Non-pigmented ciliary epithelial cell (primary cell): ENCODE measurements at regions not wholly inside any gene's neighbourhood (a gene's known extent, or its start where the extent isn't known, plus 50 kb on each side); places are given as distances from the start of the nearest gene placed in this dataset.
"Not testable (repeated sequence)": the region's sequence is repeated elsewhere in the genome, so short reads cannot be mapped to it uniquely, and the experiment has no call there.

Experiments used
- DNase-seq: peaks from one replicate; pipeline ENCODE4 v3.0.0-alpha.2; 2010; ENCODE audit warnings: low read depth

DNA sequence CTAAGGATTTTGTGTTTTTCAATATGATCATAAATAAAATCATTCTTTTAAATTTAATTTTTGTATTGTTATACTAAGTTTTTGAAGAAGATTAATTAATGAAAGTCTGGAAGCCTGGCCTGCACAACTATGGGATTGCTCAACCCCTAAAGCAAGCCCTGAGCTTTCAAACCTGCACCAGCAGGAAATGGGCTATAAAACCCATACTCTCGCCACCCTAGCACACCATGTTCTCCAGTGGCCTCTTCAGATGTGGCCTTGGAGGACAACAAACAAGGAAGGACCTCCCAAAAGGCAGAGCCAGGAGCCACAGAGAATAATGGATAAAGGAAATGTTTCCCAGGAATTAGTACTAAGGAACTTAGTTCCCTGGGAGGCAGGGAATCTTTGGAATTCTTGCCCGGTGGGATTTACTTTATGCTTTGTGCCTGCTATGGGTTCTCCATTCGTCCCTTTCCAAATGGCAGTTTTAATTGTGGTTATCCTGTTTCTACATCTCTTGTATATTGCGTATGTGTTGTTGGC lies 212.5 kb downstream of the ZFP36L2 start:
- no peak for DNase-seq

DNA sequence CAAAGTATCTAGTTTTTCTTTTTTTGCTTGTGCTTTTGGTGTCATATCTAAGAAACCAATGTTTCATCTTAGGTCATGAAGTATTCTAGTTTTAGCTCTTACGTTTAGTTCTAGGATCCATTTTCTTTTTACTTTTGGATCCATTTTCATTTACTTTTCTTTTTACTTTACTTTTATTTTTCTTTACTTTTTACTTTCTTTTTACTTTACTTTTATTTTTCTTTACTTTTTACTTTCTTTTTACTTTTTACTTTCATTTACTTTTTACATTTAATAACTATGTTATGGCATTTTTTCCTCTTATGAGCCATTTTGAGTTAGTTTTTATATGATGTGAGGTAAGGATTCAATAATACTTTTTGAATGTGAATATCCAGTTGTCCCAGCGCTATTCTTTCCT lies 213.4 kb downstream of the ZFP36L2 start:
- no peak for DNase-seq

DNA sequence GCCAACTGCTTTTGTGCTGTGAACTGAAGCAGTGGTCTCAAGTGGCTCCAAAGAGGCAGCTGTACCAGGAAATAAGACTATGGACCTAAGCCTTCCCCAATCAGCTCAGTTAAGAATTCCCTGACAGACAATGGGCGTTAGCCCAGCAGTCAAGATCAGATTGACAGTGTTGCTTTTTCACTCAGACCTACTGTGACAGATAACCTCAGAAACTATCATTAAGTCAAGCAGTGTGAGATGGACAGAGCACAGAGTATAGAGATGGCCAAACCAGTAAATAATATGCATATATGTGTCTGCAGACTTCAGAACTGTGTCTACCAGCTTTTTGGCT lies 215.3 kb downstream of the ZFP36L2 start:
- no peak for DNase-seq

DNA sequence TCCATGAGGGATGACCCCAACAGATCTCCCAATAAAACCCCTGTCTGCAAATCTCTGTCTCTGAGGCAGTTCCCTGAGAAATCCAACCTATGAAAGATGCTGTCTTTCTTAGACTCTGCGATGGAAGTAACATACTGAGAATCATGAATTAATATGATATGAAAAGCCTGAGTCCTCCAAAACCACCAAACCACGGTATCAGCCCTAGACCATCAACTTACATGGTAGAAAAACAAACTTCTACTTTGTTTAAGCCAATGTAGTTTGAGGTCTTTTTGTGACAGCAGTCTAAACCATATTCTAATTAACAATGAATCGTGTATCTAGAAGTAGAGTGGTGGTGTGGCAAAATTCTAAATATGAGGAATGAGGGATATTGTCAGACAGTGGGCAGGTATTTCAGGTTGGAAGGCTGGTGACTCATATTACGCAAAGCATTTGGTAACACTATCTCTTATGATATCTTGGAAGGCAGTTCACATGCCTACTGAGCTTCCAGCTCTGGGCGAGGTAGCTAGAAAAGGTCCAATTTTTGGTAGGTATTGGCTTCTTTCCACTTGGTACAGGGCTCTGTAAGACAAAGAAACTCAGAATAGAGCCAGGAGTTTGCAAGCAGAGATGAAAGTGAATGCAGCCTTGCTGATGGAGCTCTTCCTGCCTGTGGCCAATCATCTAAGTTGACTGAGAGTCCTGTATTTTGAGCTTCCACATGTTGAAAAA lies 215.8 kb downstream of the ZFP36L2 start:
- no peak for DNase-seq

DNA sequence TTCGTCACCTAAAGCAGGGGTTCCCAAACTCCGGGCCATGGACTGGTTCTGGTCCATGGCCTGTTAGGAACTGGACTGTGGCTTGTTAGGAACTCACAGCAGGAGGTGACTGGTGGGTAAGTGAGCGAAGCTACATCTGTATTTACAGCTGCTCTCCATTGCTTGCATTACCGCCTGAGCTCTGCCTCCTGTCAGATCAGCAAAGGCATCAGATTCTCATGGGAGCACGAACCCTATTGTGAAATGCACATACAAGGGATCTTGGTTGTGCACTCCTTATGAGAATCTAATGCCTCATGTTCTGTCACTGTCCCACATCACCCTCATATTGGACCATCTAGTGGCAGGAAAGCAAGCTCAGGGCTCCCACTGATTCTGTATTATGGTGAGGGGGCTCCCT lies 217.0 kb downstream of the ZFP36L2 start:
- no peak for DNase-seq

DNA sequence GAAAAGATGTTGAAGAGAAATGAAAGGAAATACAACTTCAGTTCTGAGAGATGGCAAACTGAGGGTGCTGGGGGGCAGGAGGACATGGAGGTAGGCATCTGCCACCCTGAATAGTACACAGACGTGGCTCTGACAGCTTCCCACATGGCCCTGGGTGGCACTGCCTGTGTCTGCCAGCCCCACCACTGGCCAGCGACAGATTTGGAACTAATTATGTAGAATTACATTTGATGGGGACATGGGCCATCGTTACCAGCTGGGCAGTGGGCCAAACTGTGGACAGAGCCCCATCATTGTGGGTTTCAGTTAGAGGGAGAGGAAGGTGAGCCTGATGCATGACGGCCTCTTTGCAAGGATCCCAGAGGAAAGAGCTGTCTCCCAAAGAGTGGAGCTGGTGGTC lies 216.0 kb upstream of the HAAO start:
- no peak for DNase-seq

DNA sequence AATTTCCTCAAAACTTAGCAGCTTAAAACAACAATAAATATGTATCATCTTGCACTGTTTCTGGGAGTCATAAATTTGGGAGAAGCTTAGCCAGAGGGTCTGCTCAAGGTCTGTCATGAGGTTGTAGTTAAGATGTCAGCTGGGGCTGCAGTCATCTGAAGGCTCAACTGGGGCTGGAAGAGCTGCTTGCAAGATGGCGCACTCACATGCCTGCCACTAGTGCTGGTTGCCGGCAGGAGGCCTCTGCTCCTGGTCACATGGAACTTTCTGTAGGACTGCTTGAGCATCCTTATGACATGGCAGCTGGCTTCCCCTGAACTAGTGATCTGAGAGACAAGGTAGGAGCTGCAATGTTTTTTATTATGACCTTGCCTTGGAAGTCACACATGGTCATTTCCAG lies 215.5 kb upstream of the HAAO start:
- DNase-seq, result no peak

DNA sequence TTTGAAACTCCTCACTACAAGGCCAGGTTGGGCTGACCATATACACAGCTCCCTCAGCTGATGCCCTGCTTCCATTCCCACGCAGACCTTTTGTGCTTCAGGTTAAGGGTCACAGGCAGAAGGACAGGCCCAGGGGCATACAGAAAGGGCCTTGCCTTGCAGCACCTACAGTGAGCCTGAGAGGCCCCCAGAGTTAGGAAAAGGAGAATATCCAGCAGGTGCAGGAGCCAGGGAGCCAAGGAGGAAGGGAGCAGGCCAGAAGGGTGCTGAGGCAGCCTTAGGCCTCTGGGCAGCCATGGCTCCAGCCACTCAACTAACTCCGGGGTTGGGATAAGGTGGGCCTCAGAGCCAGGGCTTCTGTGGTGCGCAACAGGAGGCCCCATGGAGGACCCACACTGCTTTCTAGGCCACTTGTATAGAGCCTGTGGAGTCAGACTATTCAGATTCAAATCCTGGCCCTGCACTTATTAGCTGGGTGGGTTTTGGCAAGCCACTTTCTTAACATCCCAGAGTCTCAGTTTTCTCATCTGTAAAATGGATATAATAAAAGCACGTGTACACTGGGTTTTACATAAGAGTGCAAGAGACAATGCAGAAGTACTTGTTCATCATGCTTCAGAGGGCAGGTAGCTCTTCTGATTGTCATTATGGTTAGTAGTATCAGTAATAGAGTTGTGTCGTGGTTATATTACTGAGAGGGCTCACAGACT lies 214.6 kb upstream of the HAAO start:
- no peak for DNase-seq

DNA sequence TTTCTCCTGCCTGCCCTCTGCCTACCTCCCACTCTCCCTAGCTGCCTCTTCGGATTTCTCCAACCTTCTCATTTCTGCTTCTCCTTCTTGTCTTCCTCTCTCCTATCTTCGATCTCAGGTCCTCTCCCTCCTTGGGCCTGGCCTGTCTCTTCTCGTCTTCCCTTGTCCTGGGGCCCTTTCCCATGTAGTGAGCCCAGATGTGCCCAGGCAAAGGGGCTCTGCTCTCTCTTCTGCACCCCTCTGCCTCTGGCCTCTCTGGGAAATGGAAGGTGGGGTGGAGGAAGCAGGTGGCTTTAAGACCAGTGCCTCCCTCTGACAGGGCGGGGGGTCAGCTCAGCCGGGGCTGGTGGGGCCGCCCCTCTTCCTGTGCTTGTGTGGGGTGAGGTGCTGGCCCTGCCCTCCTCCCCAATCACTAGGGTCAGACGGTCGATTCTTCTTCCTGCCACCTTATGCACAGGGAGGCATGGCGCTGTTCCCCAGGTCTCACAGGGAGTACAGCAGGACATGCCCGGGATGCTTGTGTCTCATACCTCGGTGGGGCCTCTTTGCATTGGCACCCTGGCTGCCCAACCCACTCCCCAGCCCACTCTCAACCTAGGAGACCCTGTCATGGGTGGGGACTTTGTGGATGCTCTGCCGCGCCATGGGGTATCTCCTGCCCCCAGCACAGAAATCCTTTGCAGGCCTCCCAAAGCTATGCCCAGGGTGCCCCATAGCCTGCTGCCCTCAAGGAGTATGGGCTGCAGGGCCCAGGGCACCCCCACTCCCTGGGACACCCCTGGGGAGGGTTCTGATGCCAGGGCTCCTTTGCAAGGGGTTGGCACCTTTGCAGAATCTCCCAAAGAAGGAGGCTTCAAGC lies 213.8 kb upstream of the HAAO start:
- DNase-seq, result no peak

DNA sequence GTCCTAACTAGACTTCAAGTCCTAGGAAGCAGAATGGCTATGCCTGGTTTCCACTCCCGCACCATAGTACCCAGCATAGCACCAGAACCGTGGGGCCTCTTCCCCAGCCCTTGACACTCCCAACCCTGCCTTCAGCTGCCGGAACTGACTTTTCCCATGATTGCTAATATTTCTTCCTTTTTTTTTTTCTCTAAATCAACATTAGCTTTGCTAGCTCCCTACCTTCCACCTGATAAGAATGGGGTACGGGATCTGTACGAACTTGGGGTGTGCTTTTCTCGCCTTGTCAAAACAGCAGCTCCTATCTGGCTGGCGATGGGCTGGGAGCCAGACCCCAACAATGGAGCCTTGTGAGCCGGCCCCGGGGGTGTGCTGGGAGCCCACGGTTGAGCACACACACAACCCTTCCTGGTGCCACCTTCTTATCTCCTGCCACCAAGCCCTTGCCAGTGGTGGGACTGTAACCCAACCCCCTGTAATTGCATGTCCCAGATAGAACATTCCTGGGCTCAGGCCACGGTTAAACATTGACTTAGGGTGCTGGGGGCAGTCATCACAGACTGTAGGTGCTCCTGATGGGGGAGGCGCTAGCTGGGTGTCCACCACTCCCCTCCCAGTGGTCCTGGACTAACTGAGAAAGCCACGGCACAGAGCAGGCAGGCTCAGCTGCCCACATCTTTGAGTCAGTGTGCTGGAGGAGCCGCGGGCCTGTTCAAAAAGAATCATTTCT lies 213.0 kb upstream of the HAAO start:
- no peak for DNase-seq

DNA sequence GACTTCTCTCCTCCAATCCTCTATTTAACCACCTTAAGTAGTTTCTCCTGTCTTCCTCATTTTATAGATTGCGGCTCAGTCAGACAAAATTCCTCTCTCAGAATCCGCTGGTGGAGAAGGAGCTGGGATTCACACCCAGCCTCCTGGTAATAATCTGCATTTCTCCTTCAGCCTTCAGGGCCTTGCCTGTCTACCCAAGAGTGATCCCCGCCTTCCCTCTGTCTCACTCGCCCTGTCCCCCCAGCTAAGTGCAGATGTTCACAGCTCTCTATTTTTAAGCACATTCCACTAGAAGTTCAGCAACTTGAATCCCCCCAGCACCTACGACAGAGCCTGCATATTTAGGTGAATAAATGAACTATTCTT lies 212.5 kb upstream of the HAAO start:
- DNase-seq, result no peak

DNA sequence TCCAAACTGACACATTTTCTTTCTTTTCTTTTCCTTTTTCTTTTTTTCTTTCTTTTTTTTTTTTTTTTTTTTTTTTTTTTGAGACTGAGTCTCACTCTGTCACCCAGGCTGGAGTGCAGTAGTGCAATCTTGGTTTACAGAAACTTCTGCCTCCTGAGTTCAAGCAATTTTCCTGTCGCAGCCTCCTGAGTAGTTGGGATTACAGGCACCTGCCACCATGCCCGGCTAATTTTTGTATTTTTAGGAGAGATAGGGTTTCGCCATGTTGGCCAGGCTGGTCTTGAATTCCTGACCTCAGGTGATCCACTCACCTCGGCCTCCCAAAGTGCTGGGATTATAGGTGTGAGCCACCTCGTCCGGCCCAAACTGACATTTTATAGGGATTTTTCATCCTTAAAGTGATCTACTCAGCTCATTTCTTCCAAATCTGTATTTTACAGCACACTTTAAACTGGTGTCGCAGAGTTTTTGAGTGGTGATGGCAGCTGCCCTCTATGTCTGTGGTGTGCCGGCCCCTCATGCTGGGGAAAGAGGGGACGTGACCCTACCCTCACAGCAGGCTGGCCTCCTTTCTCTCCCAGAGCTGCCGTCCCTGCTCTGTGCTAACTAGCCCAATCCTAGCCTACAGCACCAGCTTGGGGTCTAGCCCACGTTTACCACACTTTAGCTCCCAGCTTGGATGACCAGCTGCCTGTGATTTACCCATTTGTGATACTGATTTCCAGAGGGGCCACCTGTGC lies 211.9 kb upstream of the HAAO start:
- not testable (repeated sequence) for DNase-seq

DNA sequence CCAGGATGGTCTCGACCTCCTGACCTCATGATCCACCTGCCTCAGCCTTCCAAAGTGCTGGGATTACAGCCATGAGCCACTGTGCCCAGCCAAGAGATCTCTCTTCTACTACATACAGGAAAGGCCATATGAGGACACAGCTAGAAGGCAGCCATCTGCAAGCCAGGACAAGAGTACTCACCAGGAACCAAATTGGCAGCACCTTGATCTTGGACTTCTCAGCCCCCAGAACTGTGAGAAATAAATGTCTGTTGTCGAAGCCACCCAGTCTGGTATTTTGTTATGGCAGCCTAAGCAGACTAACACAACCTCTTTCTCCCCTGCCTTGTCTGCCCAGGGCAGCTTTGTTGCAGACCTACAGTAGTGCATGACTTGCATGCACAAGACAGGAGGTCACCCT lies 211.3 kb upstream of the HAAO start:
- no peak for DNase-seq

DNA sequence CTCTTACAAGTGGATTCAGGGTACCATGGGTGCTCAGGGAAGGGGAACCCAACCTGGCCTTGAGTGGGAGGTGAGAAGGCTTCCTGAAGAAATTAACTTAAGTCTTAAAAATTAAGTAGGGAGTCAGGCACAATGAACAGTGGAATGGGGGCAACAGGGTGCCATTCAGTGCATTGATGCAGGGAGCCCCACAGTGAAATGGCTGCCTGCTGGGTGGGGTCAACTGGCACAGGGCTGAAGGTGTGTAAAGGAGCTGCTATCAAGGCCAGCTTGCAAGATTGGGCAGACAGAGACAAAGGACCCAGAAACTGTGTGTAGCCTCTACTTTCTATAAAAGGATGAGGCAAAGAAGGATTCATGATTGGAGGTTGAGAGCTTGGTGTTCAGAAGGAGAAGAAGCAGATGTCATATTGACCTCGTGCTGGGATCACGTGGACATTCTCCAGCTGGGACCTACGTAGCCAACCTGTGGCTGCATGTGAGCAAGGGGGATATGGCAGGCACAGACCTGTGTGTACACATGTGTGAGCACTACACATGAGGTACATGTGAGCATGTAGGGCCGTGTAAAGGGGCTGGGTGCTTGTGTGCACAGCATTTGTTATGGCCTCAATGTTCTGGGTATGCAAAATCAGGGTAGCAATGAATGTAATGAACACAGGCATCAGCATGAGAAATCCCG lies 209.5 kb upstream of the HAAO start:
- DNase-seq, result no peak

DNA sequence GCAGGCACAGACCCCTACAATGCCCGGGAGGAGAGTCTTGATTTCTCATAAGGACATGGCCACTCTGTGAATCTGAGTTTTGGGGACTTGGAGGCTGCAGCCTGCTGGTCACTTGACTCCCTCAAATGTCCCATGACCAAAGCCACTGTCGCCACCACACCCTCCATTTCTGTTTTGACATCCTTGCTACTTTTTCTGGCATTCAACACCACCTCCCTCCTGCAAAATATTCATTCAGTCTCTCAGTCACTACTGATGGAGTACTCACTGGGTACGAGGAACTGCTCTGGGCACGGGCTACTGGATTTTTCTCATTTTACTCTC lies 208.6 kb upstream of the HAAO start:
- no peak for DNase-seq

DNA sequence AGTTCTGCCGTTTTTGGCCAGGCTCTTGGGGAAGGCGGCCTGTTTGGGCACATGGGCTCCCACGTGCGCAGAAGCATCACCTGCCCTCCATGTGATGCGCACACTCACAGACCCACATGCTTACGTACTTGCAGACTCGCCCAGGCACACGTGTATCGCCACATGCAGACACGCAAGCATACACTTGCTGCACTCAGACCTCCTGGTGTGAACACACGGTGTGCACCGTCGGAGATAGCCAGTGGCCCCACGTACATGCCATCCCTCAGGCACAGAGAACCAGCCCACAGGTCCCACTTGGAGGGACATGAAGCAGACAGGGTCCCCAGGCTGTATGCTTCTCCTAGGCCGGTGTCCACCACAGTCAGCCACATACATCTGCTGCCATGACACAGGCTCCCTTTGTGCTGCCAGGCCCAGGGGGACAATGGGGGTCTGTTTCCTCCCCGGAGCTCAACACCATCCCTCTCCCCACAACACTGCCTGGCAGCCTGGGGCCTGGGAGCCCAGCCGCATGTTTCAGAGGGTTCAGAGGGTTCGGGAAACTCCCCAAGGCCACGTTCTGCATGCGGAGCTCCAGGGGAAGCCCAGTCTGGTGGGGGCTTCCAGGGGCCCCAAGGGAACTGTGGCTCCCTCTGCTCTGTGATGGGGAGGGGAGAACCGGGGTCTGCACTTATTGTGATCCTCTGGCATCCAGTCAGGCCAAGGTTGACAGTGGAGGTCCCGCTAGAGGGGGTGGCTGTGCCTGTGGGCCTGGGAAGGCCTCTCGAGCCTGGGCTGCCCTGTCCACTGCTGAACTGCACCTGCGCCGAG lies 208.1 kb upstream of the HAAO start:
- no peak for DNase-seq

DNA sequence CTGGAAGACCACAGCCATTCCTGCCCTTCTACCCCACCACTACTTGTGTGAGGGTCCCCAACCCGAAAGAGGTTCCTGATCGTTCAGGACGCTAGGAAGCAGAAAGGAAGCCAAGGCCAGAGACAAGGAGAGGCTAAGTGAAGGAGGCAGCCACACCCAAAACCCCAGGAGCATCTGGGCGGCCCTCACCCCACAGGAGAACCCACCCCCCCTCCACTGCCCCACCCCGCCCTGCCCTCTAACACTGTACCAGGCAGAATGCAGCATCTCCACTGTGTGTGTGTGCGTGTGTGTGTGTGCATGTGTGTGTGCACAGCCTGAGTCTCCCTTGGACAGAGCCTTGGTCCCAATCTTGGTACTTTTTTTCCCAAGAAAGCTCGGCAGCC lies 207.5 kb upstream of the HAAO start:
- DNase-seq, result no peak

DNA sequence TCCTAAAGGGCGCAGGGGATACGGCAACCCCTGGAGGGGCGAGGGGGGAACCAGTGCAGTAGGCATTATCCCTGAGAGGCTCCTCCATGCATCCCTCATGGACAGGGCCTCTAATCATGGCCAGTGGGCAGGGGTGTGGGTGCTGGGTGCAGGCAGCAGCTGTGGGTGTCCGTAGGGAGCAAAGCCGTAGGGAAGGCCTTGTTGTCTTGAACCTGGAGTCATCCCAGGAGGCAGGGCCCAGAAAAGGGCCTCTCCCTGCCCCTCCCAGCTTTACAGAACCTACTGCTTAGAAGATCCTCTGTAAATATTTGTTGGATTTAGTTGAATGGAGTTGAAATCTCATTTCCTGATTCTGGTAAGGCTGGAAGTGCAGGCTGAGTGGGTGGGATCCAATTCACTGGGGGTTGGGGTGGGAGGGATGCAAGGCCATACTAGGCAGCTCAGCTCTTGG lies 207.0 kb upstream of the HAAO start:
- DNase-seq, result no peak

DNA sequence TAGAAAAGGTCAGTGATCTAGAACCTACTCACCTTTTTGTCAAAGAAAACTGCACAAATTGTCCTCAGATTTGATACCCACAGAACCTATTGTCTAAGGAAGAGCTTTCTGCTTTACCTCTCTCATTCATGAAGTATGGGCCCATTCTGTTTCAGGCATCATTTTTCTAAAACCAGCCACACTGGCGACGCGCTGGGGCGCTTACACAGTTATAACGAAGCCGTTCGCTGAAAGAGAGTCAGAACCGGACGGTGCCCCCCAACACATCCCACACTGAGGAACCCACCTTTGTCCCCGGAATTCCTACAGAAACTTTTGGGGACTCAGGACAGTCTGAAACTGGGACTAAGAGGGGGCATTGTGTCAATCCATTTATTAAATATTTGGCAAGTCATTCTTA lies 206.3 kb upstream of the HAAO start:
- DNase-seq, result no peak

DNA sequence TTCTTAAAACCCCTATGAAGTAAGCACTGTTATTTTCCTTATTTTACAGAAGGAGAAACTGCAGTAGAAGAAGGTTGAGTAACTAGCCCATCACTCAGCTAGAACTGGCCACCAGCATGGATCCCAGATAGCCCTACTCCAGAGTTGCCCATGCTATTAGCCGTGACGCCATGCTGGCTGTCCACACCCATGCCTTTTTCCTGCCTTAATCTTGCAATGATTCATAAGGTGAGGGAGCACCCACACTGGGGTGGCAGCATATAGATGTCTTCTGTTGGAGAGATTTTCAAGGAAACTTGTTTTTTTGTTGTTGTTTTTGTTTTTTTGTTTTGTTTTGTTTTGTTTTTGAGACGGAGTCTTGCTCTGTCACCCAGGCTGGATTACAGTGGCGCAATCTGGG lies 204.1 kb upstream of the HAAO start:
- DNase-seq, result no peak
